ENCODE measurements at regions not wholly inside any gene's neighbourhood (a gene's known extent, or its start where the extent isn't known, plus 50 kb on each side); places are given as distances from the start of the nearest gene placed in this dataset.

- no peaks in the 10 kb centered on the region for H3K9me2 ChIP-seq (replicated peaks; ENCODE audit: insufficient read depth)
- no peak overlapping the region for H2AFZ ChIP-seq
- H3K4me3 ChIP-seq, result no peak overlapping the region
- H3K9me3 ChIP-seq (ENCODE audit: low read depth), result no peaks in the 10 kb centered on the region
- no peak overlapping the region for H3K27ac ChIP-seq
- H4K20me1 ChIP-seq (ENCODE audit: insufficient read depth, poor library complexity, severe bottlenecking), result no peaks in the 10 kb centered on the region
- no peaks in the 10 kb centered on the region for H3K79me2 ChIP-seq
- H3K36me3 ChIP-seq (replicated peaks; ENCODE audit: insufficient read depth, low read depth), result no peaks in the 10 kb centered on the region
- WGBS (ENCODE audit: low lambda C conversion rate, missing lambda C conversion rate), result 49% methylated on average over 2 of the region's 2 CpGs
- H3K4me2 ChIP-seq, result no peak overlapping the region
- H3K27me3 ChIP-seq, result no peaks in the 10 kb centered on the region
- TF ChIP-seq CTCF (IDR thresholded peaks at IDR 0.05; ENCODE audit: poor library complexity), result no peak
- no peak for TF ChIP-seq EZH2 (IDR thresholded peaks at IDR 0.05; ENCODE audit: borderline replicate concordance)
- no peak for TF ChIP-seq EZH2phosphoT487 (IDR thresholded peaks at IDR 0.05; ENCODE audit: low read depth, severe bottlenecking, unreplicated experiment)
- no peak for DNase-seq (ENCODE audit: low spot score)
- no peaks in the 10 kb centered on the region for H3K4me1 ChIP-seq (ENCODE audit: insufficient read depth)
Observed at GRCh38 chr6:71211799-71212198, 76.8 kb upstream of the OGFRL1 start.

GRCh38 chr6:71220466-71220865, 68.1 kb upstream of the OGFRL1 start:
- no peak overlapping the region for H3K4me3 ChIP-seq
- H3K79me2 ChIP-seq, result no peaks in the 10 kb centered on the region
- H3K9me2 ChIP-seq (replicated peaks; ENCODE audit: insufficient read depth), result no peaks in the 10 kb centered on the region
- no peak for TF ChIP-seq EZH2 (IDR thresholded peaks at IDR 0.05; ENCODE audit: borderline replicate concordance)
- TF ChIP-seq EZH2phosphoT487 (IDR thresholded peaks at IDR 0.05; ENCODE audit: low read depth, severe bottlenecking, unreplicated experiment), result no peak
- no peak for TF ChIP-seq CTCF (IDR thresholded peaks at IDR 0.05; ENCODE audit: poor library complexity)
- no peak overlapping the region for H3K27ac ChIP-seq
- 76% methylated on average over 3 of the region's 3 CpGs for whole genome bisulfite sequencing (ENCODE audit: low lambda C conversion rate, missing lambda C conversion rate)
- DNase-seq (ENCODE audit: low spot score), result no peak
- no peaks in the 10 kb centered on the region for H3K9me3 ChIP-seq (ENCODE audit: low read depth)
- H3K27me3 ChIP-seq, result no peaks in the 10 kb centered on the region
- no peaks in the 10 kb centered on the region for H4K20me1 ChIP-seq (ENCODE audit: insufficient read depth, poor library complexity, severe bottlenecking)
- H2AFZ ChIP-seq, result no peak overlapping the region
- H3K36me3 ChIP-seq (replicated peaks; ENCODE audit: insufficient read depth, low read depth), result no peaks in the 10 kb centered on the region
- H3K4me2 ChIP-seq, result no peak overlapping the region
- H3K4me1 ChIP-seq (ENCODE audit: insufficient read depth), result no peaks in the 10 kb centered on the region

- Histone ChIP-seq H3K4me2 (no peak overlapping the region), H2AFZ (no peak overlapping the region), H4K20me1 (ENCODE audit: insufficient read depth, poor library complexity, severe bottlenecking) (no peaks in the 10 kb centered on the region), H3K27ac (no peak overlapping the region), H3K36me3 (replicated peaks; ENCODE audit: insufficient read depth, low read depth) (no peaks in the 10 kb centered on the region), H3K9me3 (ENCODE audit: low read depth) (no peaks in the 10 kb centered on the region), H3K4me3 (no peak overlapping the region), H3K4me1 (ENCODE audit: insufficient read depth) (no peaks in the 10 kb centered on the region), H3K27me3 (no peaks in the 10 kb centered on the region), H3K79me2 (no peaks in the 10 kb centered on the region), H3K9me2 (replicated peaks; ENCODE audit: insufficient read depth) (no peaks in the 10 kb centered on the region)
- TF ChIP-seq EZH2 (IDR thresholded peaks at IDR 0.05; ENCODE audit: borderline replicate concordance), result no peak
- no peak for TF ChIP-seq CTCF (IDR thresholded peaks at IDR 0.05; ENCODE audit: poor library complexity)
- TF ChIP-seq EZH2phosphoT487 (IDR thresholded peaks at IDR 0.05; ENCODE audit: low read depth, severe bottlenecking, unreplicated experiment), result no peak
- 87% methylated on average over 4 of the region's 4 CpGs for WGBS (ENCODE audit: low lambda C conversion rate, missing lambda C conversion rate)
- DNase-seq (ENCODE audit: low spot score), result no peak
Observed at GRCh38 chr6:71222671-71223070, 65.9 kb upstream of the OGFRL1 start.

- Histone ChIP-seq H3K9me3 (ENCODE audit: low read depth) (no peaks in the 10 kb centered on the region), H3K4me1 (ENCODE audit: insufficient read depth) (no peaks in the 10 kb centered on the region), H3K9me2 (replicated peaks; ENCODE audit: insufficient read depth) (no peaks in the 10 kb centered on the region), H3K27me3 (no peaks in the 10 kb centered on the region), H3K4me2 (no peak overlapping the region), H3K27ac (no peak overlapping the region), H4K20me1 (ENCODE audit: insufficient read depth, poor library complexity, severe bottlenecking) (no peaks in the 10 kb centered on the region), H3K79me2 (no peaks in the 10 kb centered on the region), H3K36me3 (replicated peaks; ENCODE audit: insufficient read depth, low read depth) (no peaks in the 10 kb centered on the region), H3K4me3 (no peak overlapping the region), H2AFZ (no peak overlapping the region)
- no peak for TF ChIP-seq CTCF (IDR thresholded peaks at IDR 0.05; ENCODE audit: poor library complexity)
- TF ChIP-seq EZH2phosphoT487 (IDR thresholded peaks at IDR 0.05; ENCODE audit: low read depth, severe bottlenecking, unreplicated experiment), result no peak
- no peak for TF ChIP-seq EZH2 (IDR thresholded peaks at IDR 0.05; ENCODE audit: borderline replicate concordance)
- WGBS (ENCODE audit: low lambda C conversion rate, missing lambda C conversion rate), result 96% methylated on average over 2 of the region's 2 CpGs
- DNase-seq (ENCODE audit: low spot score), result no peak
Observed at GRCh38 chr6:71224011-71224410, 64.6 kb upstream of the OGFRL1 start.

Data from hepatocyte (in vitro differentiated cells).